ENCODE measurements at regions not wholly inside any gene's neighbourhood (a gene's known extent, or its start where the extent isn't known, plus 50 kb on each side); places are given as distances from the start of the nearest gene placed in this dataset.

DNA sequence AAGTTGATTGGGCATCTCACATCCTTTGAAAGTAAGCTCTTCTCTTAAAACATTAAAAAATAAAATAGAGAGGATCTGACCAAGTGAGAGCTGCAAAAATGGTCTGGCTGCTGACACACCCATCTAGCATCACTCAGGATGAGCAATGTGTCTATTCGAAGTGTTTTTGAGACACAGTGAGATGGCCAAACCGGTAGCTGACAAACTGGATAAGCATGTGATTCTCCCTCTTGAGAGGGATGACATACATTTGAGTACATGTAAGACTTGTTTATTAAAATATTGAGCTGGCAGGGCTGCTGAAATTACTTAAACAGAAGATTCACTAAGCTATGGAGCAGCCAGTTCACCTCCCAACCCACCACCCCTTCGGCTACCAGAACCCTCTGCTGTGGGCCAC is 333.9 kb downstream of the ADRA2A start:
- H2AFZ ChIP-seq (replicated peaks; ENCODE audit: low read length, poor library complexity) = no peak overlapping the region
- H4K5ac ChIP-seq (ENCODE audit: low read depth, low read length) = no peak overlapping the region
- H4K8ac ChIP-seq (ENCODE audit: low read depth in 2 of 2, low read length in 2 of 2) = no peak overlapping the region
- ATAC-seq (ENCODE audit: low read depth) = no peak
- no peak overlapping the region for H2AK9ac ChIP-seq (replicated peaks; ENCODE audit: low read depth, low read length, poor library complexity)
- dilution Hi-C loops (cut with HindIII; ENCODE audit: low sequenced_read_pairs, unreplicated experiment) = no loop called here
- no peak overlapping the region for H3K56ac ChIP-seq (ENCODE audit: extremely low read depth, insufficient read depth, low read length)
- no peaks in the 10 kb centered on the region for H3K9me1 ChIP-seq (ENCODE audit: insufficient read depth, low read length)
- BruUV-seq (replicated peaks) = no TSS peak
- TF ChIP-seq FOS (IDR thresholded peaks at IDR 0.05; ENCODE audit: low read depth, low read length) (no peak), BHLHE40 (IDR thresholded peaks at IDR 0.05; ENCODE audit: low read depth, low read length) (no peak), NFE2L2 (IDR thresholded peaks at IDR 0.05; ENCODE audit: low read depth, low read length) (no peak), RFX5 (IDR thresholded peaks at IDR 0.05; ENCODE audit: low read depth, low read length) (no peak), MXI1 (IDR thresholded peaks at IDR 0.05; ENCODE audit: borderline replicate concordance, low read depth, low read length) (no peak)
- POLR2A ChIA-PET (ENCODE audit: unreplicated experiment) = no interaction called here
- no peak overlapping the region for H3K18ac ChIP-seq (ENCODE audit: low read depth, low read length)
- H2BK120ac ChIP-seq (ENCODE audit: low read depth, low read length) = no peak overlapping the region
- no peak for DNase-seq
- intact Hi-C loops (cut with micrococcal nuclease) = no loop called here
- no peak overlapping the region for H3K14ac ChIP-seq (replicated peaks; ENCODE audit: low read depth, low read length)
- in situ Hi-C loops (cut with MboI; ENCODE audit: low sequenced_read_pairs) = no loop called here
- no peak overlapping the region for H2AK5ac ChIP-seq (ENCODE audit: low read depth, low read length)
- no peaks in the 10 kb centered on the region for H3K79me1 ChIP-seq (ENCODE audit: low read depth in 1 of 2, low read length in 2 of 2)
- H4K91ac ChIP-seq (ENCODE audit: insufficient read depth, low read depth, low read length) = no peak overlapping the region
- H3K27me3 ChIP-seq (ENCODE audit: control insufficient read depth, insufficient read depth, low read length) = no peaks in the 10 kb centered on the region
- no peak overlapping the region for H3K4ac ChIP-seq (ENCODE audit: low read depth, low read length)
- H3K9me3 ChIP-seq (ENCODE audit: control insufficient read depth, insufficient read depth, low read length) = peaks cover 2% of the 10 kb centered on the region
- no peak overlapping the region for H3K27ac ChIP-seq (ENCODE audit: insufficient read depth, low read length)
- H3K36me3 ChIP-seq (ENCODE audit: control insufficient read depth, insufficient read depth, low read length) = no peaks in the 10 kb centered on the region
- no peak overlapping the region for H3K4me2 ChIP-seq (ENCODE audit: low read depth, low read length)
- H2BK15ac ChIP-seq (ENCODE audit: low read depth, low read length) = no peak overlapping the region
- no peak overlapping the region for H2BK5ac ChIP-seq (ENCODE audit: low read depth, low read length, poor library complexity, severe bottlenecking)
- H2BK20ac ChIP-seq (ENCODE audit: low read depth, low read length) = no peak overlapping the region
- CTCF ChIA-PET = no interaction called here
- no peaks in the 10 kb centered on the region for H4K20me1 ChIP-seq (ENCODE audit: insufficient read depth, low read length)
- no peak overlapping the region for H3K9ac ChIP-seq (ENCODE audit: low read depth, low read length)
- no peak overlapping the region for H3K4me3 ChIP-seq (ENCODE audit: insufficient read depth, low read depth, low read length)
- no CpG with 5 or more reads among the region's 3 CpGs for WGBS, 2 experiments (ENCODE audit: extremely low coverage in 2 of 2, insufficient read length in 1 of 2)
- no peak overlapping the region for H3K23ac ChIP-seq (ENCODE audit: low read depth, low read length)
- H3K4me1 ChIP-seq (ENCODE audit: control insufficient read depth, insufficient read depth, low read length) = no peaks in the 10 kb centered on the region
